Activated gamma-delta T cell treated with Interleukin-2 at 50 U/mL for 16 hours (primary cell): ENCODE measurements at regions not wholly inside any gene's neighbourhood (a gene's known extent, or its start where the extent isn't known, plus 50 kb on each side); places are given as distances from the start of the nearest gene placed in this dataset.
"Not testable (repeated sequence)": the region's sequence is repeated elsewhere in the genome, so short reads cannot be mapped to it uniquely, and the experiment has no call there.

Experiments
- DNase-seq: peaks from one replicate; pipeline ENCODE4 v3.0.0-alpha.2; 2020

DNA sequence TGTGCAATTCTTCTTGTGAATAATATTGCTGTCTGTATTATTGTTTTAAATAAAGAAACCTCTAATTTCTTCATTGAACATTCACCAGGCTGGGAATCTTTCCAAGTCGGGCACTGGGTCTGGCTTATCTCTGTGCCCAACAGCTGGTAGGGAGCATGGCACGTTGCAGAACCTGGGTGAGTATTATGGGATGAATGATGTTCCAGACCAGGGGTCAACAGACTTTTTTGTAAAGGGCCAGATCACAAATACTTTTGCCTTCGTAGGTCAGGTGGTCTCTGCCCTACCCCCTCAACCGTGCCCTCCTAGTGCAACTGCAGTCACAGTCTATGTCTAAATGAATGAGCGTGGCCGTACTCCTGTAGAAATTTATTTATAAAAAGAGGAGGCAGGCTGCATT lies 81.6 kb upstream of the FOXQ1 start:
- DNase-seq, result no peak

DNA sequence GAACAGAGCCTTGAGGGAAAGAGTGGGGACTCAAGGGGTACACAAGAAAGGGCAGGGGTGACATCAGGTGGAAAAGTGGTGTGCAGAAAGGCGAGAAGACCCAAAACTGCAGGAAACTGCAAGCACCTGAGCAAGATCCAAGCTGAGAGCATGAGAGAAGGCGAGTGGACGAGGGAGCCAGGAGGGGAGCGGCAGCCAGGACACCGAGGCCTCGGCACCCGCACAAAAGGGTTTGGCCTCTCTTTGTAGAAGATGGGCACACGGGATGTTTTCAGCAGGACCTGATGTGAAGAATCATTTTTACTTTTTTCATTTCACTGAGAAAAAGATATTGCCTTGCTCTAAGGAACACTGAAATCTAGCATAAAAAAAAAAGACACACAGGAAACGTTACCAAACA lies 82.1 kb upstream of the FOXQ1 start:
- no peak for DNase-seq

DNA sequence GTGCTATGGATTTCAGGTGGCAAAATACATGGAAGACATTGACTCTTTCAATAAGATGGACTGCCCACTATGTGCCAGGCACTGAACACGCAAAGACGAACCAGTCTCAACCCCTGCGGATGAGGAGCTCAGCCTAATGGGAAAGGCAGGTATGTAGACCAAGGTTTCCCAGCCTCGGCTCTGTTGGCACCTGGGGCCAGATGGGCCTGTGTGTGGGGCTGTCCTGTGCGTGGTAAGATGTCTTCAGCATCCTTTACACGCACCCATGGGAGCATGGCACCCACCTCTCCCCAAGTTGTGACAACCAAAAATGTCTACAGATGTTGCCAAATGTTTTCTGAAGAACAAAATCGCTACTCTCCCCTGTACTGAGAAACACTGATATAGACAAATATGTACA lies 82.6 kb upstream of the FOXQ1 start:
- no peak for DNase-seq

DNA sequence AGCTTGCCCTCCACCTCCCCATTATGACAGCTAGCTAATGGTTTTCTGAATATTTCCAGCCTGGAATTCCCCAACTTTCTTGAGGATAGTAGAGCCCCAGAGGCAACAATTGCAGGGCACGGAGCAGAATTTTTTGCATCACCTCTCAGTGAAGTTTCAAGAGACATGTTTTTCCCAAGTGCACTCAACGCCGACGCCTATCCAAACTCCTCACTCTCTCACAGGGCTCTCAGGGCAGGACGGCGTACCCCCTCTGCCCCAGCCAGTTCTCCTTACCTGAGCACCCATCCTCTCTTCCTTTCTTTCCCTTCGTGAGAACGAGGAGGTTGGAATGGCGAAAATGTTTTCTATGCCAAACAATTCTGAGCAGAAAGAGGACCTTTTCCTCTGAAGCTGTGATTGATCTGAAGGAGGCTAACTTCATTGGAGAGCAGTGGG lies 83.1 kb upstream of the FOXQ1 start:
- no peak for DNase-seq

DNA sequence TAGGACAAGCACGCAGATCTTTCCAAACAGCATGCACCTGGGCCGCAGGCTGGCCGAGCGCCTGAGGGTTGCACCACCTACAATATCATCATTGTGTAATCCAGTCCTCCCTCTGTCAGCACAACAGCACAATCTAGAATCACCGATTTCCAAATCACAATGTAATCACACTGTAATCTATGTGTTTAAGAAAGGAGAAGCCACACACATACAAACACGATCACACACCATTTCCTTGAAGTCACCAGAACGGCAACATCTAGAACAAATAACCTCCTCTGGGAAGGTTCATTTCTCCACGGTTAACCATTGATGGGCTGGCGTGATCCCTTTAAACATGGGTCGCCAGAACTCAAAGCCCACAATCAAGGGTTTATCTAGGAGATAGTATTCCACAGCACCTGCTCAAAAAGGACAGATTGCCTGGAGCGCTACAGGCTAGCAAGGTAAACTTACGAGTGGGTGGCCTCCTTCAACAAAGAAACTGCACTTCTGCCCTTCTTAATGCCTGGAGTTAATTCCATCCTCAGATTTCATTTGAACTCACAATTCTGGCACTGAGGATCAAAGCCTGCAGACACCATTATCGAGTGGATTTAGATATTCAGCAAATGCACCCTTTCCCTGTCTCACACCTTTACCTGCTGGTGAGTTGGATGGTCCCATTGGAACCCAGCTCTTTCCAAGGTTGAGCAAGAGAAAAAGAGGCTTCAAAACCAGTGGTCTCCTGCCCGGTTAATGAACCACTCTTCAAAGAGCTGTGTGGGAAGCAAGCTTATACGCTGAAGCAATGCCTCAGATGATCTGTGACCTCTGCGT lies 83.8 kb upstream of the FOXQ1 start:
- no peak for DNase-seq

DNA sequence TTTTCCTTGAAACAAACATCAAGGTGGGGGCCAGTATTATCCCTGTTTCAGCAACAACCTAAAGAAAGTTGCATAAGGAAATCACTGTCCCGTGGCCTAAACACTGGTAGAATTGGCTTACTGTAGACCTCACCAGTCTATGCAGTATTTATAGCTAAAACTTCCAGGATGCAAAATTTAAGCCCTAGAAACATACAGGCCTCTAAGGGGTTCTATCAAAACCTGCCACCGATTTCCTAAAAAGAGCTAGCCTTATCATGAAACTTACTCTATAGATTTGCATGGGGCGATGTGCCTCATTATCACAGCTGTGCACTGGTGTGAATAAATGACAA lies 84.3 kb upstream of the FOXQ1 start:
- no peak for DNase-seq

DNA sequence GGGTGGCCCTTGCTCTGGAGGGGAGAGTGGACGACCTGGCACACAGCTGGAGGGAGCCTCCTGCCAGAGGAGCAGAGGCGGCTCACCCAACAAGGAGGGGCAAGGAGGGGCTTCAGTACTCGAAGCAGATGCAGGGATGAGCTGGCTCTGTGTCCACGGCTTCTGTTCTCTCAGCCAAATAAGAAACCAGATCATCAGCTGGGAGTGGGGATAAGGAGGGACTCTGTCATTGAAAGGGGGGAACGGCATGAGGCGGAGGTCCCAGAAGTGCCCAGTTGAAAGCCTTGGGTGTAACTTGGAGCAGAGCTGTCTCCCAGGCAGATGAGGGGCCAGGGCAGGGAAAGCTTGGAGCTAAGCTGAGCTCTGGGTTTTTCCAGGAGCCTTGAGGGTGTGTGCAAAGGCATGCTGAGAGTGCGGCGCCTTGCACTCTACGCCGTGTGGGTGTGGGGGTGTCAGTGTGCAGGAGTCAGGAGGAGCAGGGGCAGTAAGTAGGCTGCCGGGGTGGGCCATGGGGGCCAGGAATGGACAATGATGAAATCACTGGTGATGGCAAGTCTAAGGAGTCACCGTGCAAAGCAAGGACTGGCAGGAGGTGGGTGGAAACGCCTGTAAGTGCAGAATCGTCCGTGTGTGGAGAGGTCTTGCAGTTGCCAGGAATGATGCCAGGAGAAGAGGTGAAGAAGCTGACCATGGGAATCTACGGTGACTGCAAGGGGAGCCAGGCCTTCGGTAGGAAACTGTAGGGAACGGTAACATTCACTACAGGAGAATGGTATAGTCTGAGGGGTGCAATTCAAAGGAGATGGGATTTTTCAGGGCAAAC lies 85.4 kb upstream of the FOXQ1 start:
- DNase-seq, result no peak

DNA sequence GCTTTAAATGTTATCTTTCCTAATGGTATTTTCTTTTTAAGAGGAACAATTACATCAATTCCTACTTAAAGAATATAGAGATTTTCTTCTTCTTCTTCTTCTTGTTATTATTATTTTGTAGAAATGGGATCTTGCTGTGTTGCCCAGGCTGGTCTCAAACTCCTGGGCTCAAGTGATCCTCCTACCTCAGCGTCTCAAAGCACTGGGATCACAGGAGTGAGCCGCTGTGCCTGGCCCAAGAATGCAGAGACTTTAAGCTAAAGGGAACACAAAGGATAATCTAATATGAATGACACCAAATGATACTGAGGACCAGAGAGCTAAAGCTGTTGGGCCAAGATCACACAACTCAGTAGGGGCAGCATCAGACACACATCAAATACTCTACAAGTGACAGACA lies 87.4 kb upstream of the FOXQ1 start:
- no peak for DNase-seq

DNA sequence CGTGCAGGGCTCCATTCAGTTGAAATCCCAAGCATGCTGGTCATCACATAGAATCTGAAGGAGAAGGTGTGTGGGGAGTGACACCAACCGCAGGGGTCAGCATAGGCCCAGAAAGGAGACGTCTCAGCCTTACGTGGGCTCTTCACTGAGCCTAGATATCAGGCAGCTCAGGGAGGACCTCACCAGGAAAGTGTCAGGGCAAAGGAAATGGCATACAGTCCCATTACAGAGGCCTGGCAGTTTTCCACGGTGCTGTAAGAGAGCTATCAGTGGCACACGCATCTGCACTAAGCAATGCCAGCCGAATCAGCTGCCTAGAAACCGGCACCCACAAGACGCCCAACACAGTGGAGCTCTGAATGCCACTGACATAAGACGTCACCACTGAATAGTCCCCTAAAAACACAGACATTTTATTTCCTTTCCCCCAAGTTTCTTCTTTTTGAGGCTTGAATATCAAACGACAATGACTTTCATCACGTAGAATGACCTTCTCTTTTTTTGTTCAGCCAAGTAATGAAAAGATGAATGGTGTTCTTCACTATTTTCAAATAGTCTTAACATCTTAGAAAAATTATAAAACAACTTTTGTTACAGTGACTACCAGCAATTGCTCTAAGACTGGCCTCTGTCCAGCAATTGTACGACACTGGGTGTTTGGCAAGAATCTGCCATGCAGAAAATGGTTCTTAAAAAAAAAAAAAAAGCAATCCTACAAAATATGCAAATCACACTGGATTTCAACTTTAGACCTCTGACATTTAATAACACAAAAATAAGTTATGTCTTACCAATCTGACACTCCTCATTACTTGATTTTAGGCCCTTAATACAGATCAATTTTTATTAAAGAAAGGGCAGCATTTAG lies 88.9 kb upstream of the FOXQ1 start:
- DNase-seq, result no peak

DNA sequence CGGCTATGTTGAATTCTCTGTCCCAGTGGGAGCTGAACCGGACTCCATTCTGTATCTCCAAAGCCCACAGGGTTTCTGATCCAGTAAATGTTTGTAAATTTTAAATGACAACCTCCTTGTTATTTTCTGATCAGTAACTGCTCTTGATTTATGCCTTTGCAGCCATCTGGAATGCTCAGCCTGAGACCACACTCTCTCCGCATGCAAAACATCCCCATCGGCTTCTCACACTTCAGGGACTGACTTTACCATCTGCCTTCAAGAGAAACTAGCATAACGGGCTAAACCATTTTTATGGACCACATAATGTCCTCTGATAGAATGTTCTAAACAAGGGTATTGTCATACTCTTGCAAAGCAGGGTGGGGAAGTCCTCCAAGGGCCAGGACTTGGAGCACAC lies 94.5 kb upstream of the FOXQ1 start:
- DNase-seq, result no peak

DNA sequence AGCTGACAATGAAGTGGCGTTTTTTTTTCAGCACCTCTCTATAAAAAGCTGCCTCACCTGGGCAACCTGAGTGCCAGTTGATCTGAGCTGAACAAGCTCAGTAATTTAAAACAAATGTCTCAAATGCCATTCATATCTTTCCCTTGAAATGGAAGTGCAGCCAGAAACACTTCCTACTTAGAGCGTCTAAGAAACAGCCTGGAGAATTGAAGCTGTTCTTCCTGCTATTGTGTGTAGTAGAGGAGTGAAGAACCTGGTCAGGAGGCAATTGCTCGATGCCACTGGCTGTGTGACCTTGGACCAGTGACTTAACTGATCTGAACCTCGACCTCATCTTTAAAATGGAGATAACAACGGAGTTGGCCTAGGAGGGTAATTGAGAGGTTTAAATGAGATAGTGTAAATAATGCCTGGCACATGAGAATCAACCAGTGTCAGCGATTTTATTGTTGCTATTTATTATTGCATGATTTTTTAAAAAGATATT lies 95.4 kb upstream of the FOXQ1 start:
- no peak for DNase-seq

DNA sequence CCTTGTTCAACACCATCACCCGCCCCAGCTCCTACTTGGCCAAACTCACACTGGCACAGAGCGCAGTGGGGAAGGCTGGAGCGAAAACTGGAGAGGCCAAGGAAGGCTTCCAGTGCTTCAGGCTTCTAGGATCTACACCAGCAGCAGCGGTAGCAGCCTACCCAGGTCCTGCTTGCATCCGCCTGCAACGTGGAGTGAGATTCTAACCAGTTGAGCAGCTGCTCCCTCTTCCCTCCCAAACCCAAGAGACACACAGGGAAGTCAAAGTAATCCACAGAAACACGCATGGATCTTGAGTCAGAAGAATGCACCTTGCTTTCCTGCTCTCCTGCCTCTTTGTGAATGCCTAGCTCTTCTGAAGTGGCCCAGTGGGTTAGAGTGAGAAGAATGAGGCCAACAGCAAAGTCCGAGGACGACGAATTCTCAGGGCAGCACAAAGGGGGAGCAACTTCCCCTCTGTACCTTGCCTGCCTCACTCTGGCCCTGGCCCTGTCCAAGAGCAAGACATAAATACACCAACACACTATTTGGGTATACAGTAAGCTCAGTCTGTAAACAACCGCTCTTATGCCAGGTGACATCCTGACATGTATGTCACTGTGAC lies 95.9 kb upstream of the FOXQ1 start:
- no peak for DNase-seq

DNA sequence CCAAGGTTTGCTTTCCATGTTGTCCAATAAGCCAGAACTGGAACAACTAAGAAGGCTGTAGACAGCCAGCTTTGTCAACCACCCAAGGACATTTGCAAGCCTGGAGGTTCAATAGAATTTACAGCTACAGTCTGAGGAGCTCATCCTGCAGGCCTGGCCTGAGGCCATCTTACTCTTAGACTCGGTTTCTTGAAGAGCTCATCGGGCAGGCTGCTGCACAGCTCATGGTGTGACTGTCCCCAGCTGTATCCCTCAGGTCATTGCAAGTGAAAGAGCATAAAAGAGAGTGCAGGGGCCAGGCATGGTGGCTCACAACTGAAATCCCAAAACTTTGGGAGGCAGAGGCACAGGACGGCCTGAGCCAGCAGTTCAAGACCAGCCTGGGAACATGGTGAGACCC lies 96.9 kb upstream of the FOXQ1 start:
- DNase-seq, result no peak

DNA sequence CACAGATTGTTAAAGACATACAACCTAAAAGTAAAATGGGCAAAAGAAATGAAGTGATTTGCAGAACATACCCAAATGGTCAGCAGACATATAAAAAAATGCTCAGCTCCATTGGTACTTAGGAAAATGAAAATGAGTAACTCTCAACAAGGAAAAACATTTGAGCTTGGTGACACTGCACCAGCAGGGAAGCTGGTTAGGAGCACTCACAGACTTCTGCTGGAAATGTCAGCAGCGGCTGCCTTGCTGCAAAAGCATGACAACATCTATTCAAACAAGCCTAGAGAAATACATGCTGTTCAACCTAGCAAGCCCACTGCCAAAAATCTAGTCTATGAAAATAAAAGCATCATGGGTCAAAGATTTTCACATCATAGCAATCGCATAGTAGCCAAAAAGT lies 99.0 kb upstream of the FOXQ1 start:
- DNase-seq, result no peak

DNA sequence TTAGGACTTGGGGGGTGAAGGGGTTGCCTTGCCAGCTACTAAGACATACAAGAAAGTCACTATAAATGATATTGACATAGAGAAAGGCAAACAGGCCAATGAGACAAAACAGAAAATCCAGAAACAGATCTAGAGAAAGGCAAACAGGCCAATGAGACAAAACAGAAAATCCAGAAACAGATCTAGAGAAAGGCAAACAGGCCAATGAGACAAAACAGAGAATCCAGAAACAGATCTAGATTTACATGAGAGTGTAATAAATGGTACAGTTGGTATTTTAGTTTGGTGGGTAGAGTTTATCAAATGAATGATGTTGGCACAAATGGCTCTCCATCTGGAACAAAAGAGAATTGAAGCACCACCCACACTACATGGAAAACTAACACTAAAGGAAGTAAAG lies 99.8 kb upstream of the FOXQ1 start:
- DNase-seq, result not testable (repeated sequence)

DNA sequence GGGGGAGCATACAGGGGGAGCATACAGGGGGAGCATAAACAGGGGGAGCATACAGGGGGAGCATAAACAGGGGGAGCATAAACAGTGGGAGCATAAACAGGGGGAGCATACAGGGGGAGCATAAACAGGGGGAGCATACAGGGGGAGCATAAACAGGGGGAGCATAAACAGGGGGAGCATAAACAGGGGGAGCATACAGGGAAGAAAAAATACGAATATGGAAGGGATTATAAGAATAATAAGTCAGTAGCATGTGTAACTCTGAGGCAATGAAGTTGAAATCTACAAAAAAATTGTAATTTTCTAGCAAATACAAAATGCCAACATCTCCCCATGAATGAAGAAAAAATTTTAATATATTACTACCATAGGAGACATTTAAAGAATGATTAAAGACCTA lies 101.3 kb upstream of the FOXQ1 start:
- DNase-seq, result not testable (repeated sequence)

DNA sequence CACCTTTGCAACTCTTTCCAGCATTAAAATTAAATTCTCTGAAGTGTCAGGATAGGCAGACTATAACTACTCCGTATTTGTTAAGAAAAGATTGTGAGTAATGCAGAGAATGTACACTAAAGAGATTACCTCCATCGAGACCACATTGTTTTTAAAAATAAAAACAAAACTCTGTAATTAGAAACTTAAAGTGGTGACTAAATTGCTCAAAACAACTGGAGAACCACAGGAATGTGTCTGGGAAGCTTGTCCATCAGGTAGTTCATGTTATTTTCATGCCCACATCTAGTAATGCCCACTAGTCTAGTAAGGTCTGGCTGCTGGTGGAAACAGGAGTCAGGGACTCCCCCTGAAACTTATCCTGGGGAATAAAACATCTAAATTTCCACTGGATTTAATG lies 103.0 kb upstream of the FOXQ1 start:
- no peak for DNase-seq

DNA sequence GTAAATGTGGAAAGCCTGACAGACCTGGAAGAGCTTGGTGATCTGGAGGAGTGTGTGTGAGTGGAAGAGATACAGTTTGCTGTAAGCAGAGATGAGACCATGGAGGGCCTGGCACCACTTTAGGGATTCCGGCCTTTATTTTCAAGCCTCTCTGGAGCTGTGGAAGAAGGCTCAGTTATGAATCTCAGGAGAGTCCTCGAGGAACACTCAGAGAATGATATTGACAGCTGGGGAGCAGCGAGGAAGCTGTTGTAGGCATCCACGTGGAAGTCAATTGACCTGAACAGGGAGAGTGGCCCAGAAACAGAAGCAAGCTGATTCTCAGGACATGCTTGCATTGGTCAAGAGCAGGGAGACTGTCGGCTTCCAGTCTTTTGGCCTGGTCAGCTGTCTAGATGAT lies 108.4 kb upstream of the FOXQ1 start:
- DNase-seq, result no peak

DNA sequence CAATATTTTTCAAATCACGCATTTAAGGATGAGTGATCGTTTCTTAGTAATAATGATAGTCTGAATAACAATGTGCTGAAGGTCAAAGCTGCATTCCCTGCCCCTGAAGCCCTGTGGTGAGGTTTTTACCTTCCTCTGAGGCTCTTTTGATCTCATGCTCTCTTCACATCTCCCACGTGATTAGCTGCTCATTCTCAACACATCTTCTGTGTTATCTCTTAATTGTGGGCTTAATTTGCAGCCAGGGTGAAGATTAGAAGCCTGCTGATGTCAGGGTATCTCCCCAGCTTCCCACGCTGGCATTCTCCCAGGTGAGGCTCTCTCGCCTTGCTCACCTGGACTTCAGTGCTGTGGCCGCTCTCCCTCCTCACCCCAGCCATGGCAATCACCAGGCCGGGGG lies 109.7 kb upstream of the FOXQ1 start:
- no peak for DNase-seq

DNA sequence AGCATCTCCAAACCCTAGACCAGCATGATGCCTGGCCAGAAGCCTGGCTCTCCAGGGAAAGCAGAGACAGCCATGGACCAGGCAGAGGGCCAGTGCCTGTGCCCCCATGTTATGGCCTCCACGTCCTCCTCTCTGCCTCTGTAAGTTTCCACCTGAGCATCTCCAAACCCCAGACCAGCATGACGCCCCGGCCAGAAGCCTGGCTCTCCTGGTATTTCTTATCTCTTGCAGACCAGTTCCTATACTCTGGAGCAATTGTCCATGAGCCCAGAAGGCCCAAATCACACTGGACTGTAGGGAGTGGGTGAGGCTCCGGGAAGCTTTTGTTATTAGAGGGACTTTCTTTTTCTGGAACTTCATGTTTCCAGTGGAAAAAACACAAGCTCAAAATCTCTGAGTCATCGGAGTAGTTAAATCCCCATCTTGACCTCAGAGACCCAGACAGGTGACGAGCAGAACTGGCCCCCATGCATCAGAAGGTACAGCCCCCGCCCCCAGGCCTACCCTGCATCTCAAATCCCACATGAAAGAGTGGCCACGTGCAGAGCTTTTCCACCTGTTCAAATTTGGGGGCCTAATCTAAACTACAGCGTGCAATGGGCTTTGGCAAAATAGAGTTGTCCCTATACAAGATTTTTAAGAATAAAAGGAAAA lies 110.2 kb upstream of the FOXQ1 start:
- DNase-seq, result no peak

DNA sequence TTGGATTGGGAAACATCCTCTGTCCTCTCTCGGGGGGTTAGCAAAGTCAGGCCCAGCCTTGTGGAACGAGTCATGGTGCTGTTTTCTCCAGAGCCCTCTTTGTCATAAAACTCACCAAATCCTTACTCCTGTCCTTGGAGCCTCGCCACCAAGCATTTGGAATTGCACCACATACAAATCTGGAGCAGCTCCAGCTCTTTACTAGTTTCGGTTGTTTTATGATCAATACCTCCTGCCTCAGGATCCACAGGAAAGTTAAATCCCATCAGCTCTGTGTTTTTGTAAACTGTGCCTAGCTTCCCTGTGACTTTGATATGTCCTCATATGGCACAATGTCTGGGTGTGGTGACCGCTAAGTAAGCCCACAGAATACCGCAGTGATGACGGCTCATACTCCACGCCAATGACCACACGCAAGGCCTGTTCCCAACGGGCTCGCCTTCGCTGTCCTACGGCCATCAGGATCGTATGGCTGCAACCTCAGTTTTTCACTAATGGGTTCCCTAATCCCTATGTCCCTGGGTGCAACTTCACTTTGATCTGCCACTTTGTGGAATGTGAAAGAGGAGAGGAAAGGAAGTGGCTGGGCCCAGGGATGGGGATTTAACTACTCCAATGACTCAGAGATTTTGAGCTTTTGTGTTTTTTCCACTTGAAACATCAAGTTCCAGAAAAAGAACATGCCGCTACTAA lies 111.3 kb upstream of the FOXQ1 start:
- no peak for DNase-seq

DNA sequence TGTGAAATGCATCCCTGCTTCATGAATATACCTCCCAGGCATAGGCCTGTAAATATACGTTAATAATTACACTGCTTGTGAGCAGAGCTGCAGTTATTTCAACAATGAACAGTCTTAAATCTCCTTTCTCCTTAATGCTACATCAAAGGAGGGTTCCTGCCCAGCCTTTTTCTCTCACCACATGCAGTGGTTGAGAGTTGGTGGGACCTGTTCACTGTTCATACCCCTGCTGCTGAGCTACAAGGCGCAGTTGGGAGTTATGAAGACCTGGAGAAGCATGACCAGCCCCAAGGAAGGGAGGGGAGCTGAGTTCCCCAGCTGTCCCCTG lies 111.9 kb upstream of the FOXQ1 start:
- no peak for DNase-seq
